Thoracic aorta (tissue), 2 donors: ENCODE measurements at regions not wholly inside any gene's neighbourhood (a gene's known extent, or its start where the extent isn't known, plus 50 kb on each side); places are given as distances from the start of the nearest gene placed in this dataset.

Experiments
- ATAC-seq: fragments of 150-250 bp; one replicate; pipeline ENCODE4 v1.8.0; 2017; ENCODE audit warnings: low read depth; ENCODE audit not compliant: insufficient number of reproducible peaks, low FRiP score
- DNase-seq: peaks from one replicate; pipeline ENCODE4 v3.0.0-alpha.2; 2020; ENCODE audit warnings: low spot score
- H3K27ac ChIP-seq, 2 donors: fragments of 200-600 bp; sonication (generic); 1 replicate in 1 of 2; 2 replicates in 1 of 2; pipeline ENCODE4 v1.5.1; 2016; ENCODE audit warnings: mild to moderate bottlenecking in 2 of 2, moderate library complexity in 2 of 2
- H3K27me3 ChIP-seq: fragments of 200-600 bp; sonication (generic); replicated peaks from 2 replicates; pipeline ENCODE4 v1.6.0; 2016; ENCODE audit warnings: mild to moderate bottlenecking; ENCODE audit not compliant: insufficient read depth
- H3K36me3 ChIP-seq: fragments of 200-600 bp; sonication (generic); one replicate; pipeline ENCODE4 v1.5.1; 2016
- H3K4me1 ChIP-seq, 2 donors: fragments of 200-600 bp; sonication (generic); 1 replicate in 1 of 2; 2 replicates in 1 of 2; pipeline versions ENCODE4 v1.5.1 to v1.6.0; 2016; ENCODE audit warnings: low read depth in 2 of 2, mild to moderate bottlenecking in 1 of 2; ENCODE audit not compliant: control insufficient read depth in 1 of 2
- H3K4me3 ChIP-seq: fragments of 200-600 bp; sonication (generic); 2 replicates; pipeline ENCODE4 v1.5.1; 2016; ENCODE audit warnings: mild to moderate bottlenecking
- H3K9me3 ChIP-seq: fragments of 200-600 bp; sonication (generic); 2 replicates; pipeline ENCODE4 v1.5.1; 2016
- CTCF ChIP-seq: fragments of 200-600 bp; sonication (generic); IDR thresholded peaks from one replicate; pipeline ENCODE4 v1.5.1; 2019; ENCODE audit warnings: antibody characterized with exemption

DNA sequence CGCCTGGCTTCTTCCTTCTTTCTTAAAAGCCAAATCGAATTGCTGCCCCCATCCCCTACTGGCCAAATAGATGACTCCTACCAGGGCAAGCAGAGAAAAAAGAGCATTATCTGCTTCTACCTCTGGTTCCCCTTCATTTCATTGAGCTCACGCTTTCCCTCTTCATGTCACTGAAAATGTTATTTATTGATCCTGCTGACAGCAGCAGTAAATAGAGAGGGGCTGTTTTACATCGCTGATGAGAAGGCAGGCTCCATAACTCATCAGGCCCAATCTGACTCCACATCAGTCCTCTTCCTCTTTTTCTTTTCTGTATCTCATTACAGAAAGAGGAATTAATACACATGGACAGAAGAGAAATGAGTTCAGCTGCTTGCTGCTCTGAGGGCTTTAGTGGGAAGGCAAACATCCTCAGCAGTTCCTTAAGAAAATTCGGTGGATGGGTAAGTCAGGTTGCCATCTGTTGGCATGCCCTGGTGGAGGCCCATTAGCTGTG lies 904.1 kb downstream of the KCNMA1 start:
- H3K9me3 ChIP-seq: no peaks in the 10 kb centered on the region
- TF ChIP-seq CTCF: no peak
- peaks cover 0 to 8% of the 10 kb centered on the region in 2 donors for H3K4me1 ChIP-seq
- DNase-seq (no peak), ATAC-seq (no peak)
- no peaks in the 10 kb centered on the region for H3K36me3 ChIP-seq
- H3K27ac ChIP-seq: no peak overlapping the region
- no peak overlapping the region for H3K4me3 ChIP-seq
- no peaks in the 10 kb centered on the region for H3K27me3 ChIP-seq

DNA sequence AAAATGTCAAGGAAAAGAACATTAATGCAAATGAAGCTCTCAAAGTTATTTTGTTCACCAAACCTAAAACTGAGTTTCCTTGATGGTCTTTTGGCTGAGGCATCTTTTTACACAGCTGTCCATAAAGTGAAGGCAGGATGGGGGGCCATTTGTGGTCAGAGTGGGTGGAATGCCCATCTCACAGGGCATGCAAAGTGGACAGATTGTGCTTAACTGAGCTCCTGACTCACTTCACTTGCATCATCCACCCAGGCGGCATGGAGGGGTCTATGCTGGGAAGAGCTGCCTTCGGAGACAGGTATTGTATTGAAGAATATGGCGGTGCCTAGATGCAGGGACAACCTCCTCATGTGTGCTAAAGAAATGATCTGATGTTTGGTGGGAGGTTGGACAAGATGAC lies 905.3 kb downstream of the KCNMA1 start:
- ATAC-seq (no peak), DNase-seq (no peak)
- Histone ChIP-seq H3K27me3 (no peaks in the 10 kb centered on the region), H3K9me3 (no peaks in the 10 kb centered on the region), H3K4me1 (peaks cover 0 to 6% of the 10 kb centered on the region in 2 donors), H3K36me3 (no peaks in the 10 kb centered on the region), H3K4me3 (no peak overlapping the region), H3K27ac (no peak overlapping the region)
- no peak for TF ChIP-seq CTCF

GRCh38 chr10:76729841-76730487 lies 907.6 kb downstream of the KCNMA1 start:
- ATAC-seq: no peak
- Histone ChIP-seq H3K36me3 (no peaks in the 10 kb centered on the region), H3K27ac (no peak overlapping the region), H3K9me3 (no peaks in the 10 kb centered on the region), H3K4me1 (no peaks in the 10 kb centered on the region), H3K27me3 (no peaks in the 10 kb centered on the region), H3K4me3 (no peak overlapping the region)
- TF ChIP-seq CTCF: no peak
- DNase-seq: no peak

- DNase-seq: no peak
Observed at GRCh38 chr10:76729346-76729745, 908.3 kb downstream of the KCNMA1 start.

GRCh38 chr10:76727038-76727437 lies 910.6 kb downstream of the KCNMA1 start:
- no peak for TF ChIP-seq CTCF
- Histone ChIP-seq H3K27ac (no peak overlapping the region), H3K36me3 (no peaks in the 10 kb centered on the region), H3K27me3 (no peaks in the 10 kb centered on the region), H3K9me3 (no peaks in the 10 kb centered on the region), H3K4me3 (no peak overlapping the region), H3K4me1 (peaks cover 0 to 9% of the 10 kb centered on the region in 2 donors)
- ATAC-seq (no peak), DNase-seq (no peak)

More at GRCh38 chr10:76729346-76729745, 908.3 kb downstream of the KCNMA1 start:
- no peak overlapping the region for H3K4me3 ChIP-seq
- no peaks in the 10 kb centered on the region for H3K36me3 ChIP-seq
- no peaks in the 10 kb centered on the region for H3K27me3 ChIP-seq
- H3K9me3 ChIP-seq: no peaks in the 10 kb centered on the region
- TF ChIP-seq CTCF: no peak
- H3K27ac ChIP-seq: no peak overlapping the region
- no peaks in the 10 kb centered on the region for H3K4me1 ChIP-seq
- no peak for ATAC-seq
